Nephron (organoid): ENCODE measurements at regions not wholly inside any gene's neighbourhood (a gene's known extent, or its start where the extent isn't known, plus 50 kb on each side); places are given as distances from the start of the nearest gene placed in this dataset.
A peak's percentile ranks its signal among the peaks of the same experiment; 100 is the strongest.
"Not testable (repeated sequence)": the region's sequence is repeated elsewhere in the genome, so short reads cannot be mapped to it uniquely, and the experiment has no call there.

ENCODE experiments used
- H3K27ac Mint-ChIP-seq, 3 experiments: 2 replicates each; pipeline ENCODE4 v1.8.0; 2020; ENCODE audit warnings: mixed read lengths in 3 of 3, mild to moderate bottlenecking in 2 of 3, moderate library complexity in 1 of 3
- H3K27me3 Mint-ChIP-seq: 2 replicates; pipeline ENCODE4 v1.8.0; 2021; ENCODE audit warnings: low read depth, mild to moderate bottlenecking, moderate library complexity, mixed read lengths
- H3K36me3 Mint-ChIP-seq: 2 replicates; pipeline ENCODE4 v1.8.0; 2020; ENCODE audit warnings: low read depth, mixed read lengths
- H3K4me1 Mint-ChIP-seq: 2 replicates; pipeline ENCODE4 v1.8.0; 2020; ENCODE audit warnings: mixed read lengths
- H3K4me3 Mint-ChIP-seq, 3 experiments: 2 replicates each; pipeline ENCODE4 v1.8.0; 2020; ENCODE audit warnings: mild to moderate bottlenecking in 3 of 3, mixed read lengths in 3 of 3, moderate library complexity in 2 of 3
- H3K9me3 Mint-ChIP-seq: 2 replicates; pipeline ENCODE4 v1.8.0; 2020; ENCODE audit warnings: mixed read lengths
- CTCF ChIP-seq, 3 experiments: fragments of 200-600 bp; sonication (generic); IDR thresholded peaks; one replicate each; pipeline ENCODE4 v1.5.0; 2021; ENCODE audit warnings: antibody characterized with exemption in 3 of 3; ENCODE audit not compliant: unreplicated experiment in 3 of 3

- H3K4me3 Mint-ChIP-seq = no peak overlapping the region
- peaks cover 20% of the 10 kb centered on the region for H3K4me1 Mint-ChIP-seq
- no peak overlapping the region for H3K27ac Mint-ChIP-seq
- H3K36me3 Mint-ChIP-seq = no peaks in the 10 kb centered on the region
- no peaks in the 10 kb centered on the region for H3K9me3 Mint-ChIP-seq
- TF ChIP-seq CTCF (IDR thresholded peaks at IDR 0.05; ENCODE audit: unreplicated experiment in 3 of 3) = no peak
- no peaks in the 10 kb centered on the region for H3K27me3 Mint-ChIP-seq
These were observed 76.1 kb downstream of the ARRDC3 start for GRCh38 chr5:91307048-91307447.

GRCh38 chr5:91306497-91306896 lies 76.6 kb downstream of the ARRDC3 start:
- no peak overlapping the region for H3K4me3 Mint-ChIP-seq
- H3K9me3 Mint-ChIP-seq = no peaks in the 10 kb centered on the region
- H3K36me3 Mint-ChIP-seq = no peaks in the 10 kb centered on the region
- peaks cover 15% of the 10 kb centered on the region for H3K4me1 Mint-ChIP-seq
- no peak overlapping the region for H3K27ac Mint-ChIP-seq
- no peaks in the 10 kb centered on the region for H3K27me3 Mint-ChIP-seq
- TF ChIP-seq CTCF (IDR thresholded peaks at IDR 0.05; ENCODE audit: unreplicated experiment in 3 of 3) = no peak

GRCh38 chr5:91305640-91306039 lies 77.5 kb downstream of the ARRDC3 start:
- Mint-ChIP-seq H3K4me3 (no peak overlapping the region), H3K9me3 (no peaks in the 10 kb centered on the region), H3K36me3 (no peaks in the 10 kb centered on the region), H3K27me3 (no peaks in the 10 kb centered on the region), H3K4me1 (peaks cover 7% of the 10 kb centered on the region), H3K27ac (no peak overlapping the region)
- TF ChIP-seq CTCF (IDR thresholded peaks at IDR 0.05; ENCODE audit: unreplicated experiment in 3 of 3) = no peak

- not testable (repeated sequence) for H3K27ac Mint-ChIP-seq, H3K4me1 Mint-ChIP-seq, H3K36me3 Mint-ChIP-seq, H3K9me3 Mint-ChIP-seq, H3K27me3 Mint-ChIP-seq, H3K4me3 Mint-ChIP-seq
These were observed 79.1 kb downstream of the ARRDC3 start for GRCh38 chr5:91304015-91304414.

GRCh38 chr5:91302958-91303357 lies 80.2 kb downstream of the ARRDC3 start:
- Mint-ChIP-seq H3K36me3 (no peaks in the 10 kb centered on the region), H3K27ac (no peak overlapping the region), H3K9me3 (no peaks in the 10 kb centered on the region), H3K27me3 (no peaks in the 10 kb centered on the region), H3K4me3 (no peak overlapping the region), H3K4me1 (peaks cover 7% of the 10 kb centered on the region)
- TF ChIP-seq CTCF (IDR thresholded peaks at IDR 0.05; ENCODE audit: unreplicated experiment in 3 of 3) = no peak

- H3K27ac Mint-ChIP-seq = no peak overlapping the region
- no peaks in the 10 kb centered on the region for H3K27me3 Mint-ChIP-seq
- no peaks in the 10 kb centered on the region for H3K9me3 Mint-ChIP-seq
- peak in 1 of 3 experiments; percentile 8 for TF ChIP-seq CTCF (IDR thresholded peaks at IDR 0.05; ENCODE audit: unreplicated experiment in 3 of 3)
- no peak overlapping the region for H3K4me3 Mint-ChIP-seq
- peaks cover 7% of the 10 kb centered on the region for H3K4me1 Mint-ChIP-seq
- H3K36me3 Mint-ChIP-seq = no peaks in the 10 kb centered on the region
These were observed 80.8 kb downstream of the ARRDC3 start for GRCh38 chr5:91302305-91302704.
